ENCODE measurements at regions not wholly inside any gene's neighbourhood (a gene's known extent, or its start where the extent isn't known, plus 50 kb on each side); places are given as distances from the start of the nearest gene placed in this dataset.

DNA sequence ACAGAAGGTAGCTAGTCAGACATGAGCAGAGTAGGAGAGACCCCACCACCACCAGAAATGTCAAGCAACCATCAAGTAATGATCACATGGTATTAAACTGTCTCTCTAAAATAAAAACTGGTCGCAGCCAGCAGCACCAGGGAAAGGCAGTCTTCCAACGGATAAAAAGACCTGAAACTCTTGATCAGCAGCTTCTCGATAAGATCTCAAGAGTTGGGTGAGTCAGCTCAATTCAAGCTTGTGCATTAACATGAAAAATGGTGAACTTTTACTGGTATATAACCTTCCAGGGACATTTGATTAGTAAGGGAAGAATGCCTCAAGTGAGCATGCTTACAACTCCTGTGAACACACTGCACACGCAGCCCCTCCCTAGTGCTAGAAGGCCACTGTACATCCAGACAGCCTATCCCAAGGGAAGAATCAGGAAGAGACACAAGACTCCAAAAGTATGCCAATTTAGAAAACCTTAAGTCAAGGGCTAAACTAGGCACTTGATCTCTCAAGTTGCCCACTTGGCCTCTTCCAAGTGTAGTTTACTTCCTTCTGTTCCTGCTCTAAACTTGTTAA lies 270.0 kb upstream of the GNPDA2 start:
- 3% methylated on average over 4 of the region's 4 CpGs for WGBS (ENCODE audit: low lambda C conversion rate)
- H4K20me1 ChIP-seq (ENCODE audit: insufficient read depth, low read length): no peaks in the 10 kb centered on the region
- intact Hi-C loops (cut with micrococcal nuclease; ENCODE audit: unreplicated experiment) (no loop called here), in situ Hi-C loops (cut with HindIII; ENCODE audit: extremely low pct_ligation_motif_present, low pct_unique_long_range_greater_than_20kb) (no loop called here)
- H3K27me3 ChIP-seq (ENCODE audit: control insufficient read depth in 1 of 2, insufficient read depth in 2 of 2, low read length in 2 of 2): no peaks in the 10 kb centered on the region
- TF ChIP-seq RFXAP (CRISPR knock-in tag; IDR thresholded peaks at IDR 0.05; ENCODE audit: borderline replicate concordance) (no peak), PHF20 (CRISPR knock-in tag; IDR thresholded peaks at IDR 0.05) (no peak)
- no peak overlapping the region for H3K9ac ChIP-seq (ENCODE audit: insufficient read depth, low read depth, low read length)
- no TSS peak for BruUV-seq (replicated peaks)
- ATAC-seq (no peak), FAIRE-seq (no peak), DNase-seq (ENCODE audit: low spot score) (no peak)
- H3K27ac ChIP-seq (ENCODE audit: extremely low read length, insufficient read depth, low read length): no peak overlapping the region
- CTCF ChIA-PET (ENCODE audit: low intra/inter-chr PET ratio, low total read pairs): no interaction called here
- H3K4me3 ChIP-seq (replicated peaks in 1 of 3; ENCODE audit: insufficient read depth in 1 of 3, low read depth in 2 of 3, low read length in 3 of 3): no peak overlapping the region
- H3K4me2 ChIP-seq (ENCODE audit: low read depth, low read length): no peak overlapping the region
- H2AFZ ChIP-seq (ENCODE audit: low read length): no peak overlapping the region
- no peaks in the 10 kb centered on the region for H3K79me2 ChIP-seq (ENCODE audit: insufficient read depth, low read length)
- POLR2A ChIA-PET: no interaction called here
- H3K9me3 ChIP-seq (ENCODE audit: low read length): peaks cover 75% of the 10 kb centered on the region
- H3K36me3 ChIP-seq (replicated peaks in 1 of 2; ENCODE audit: control insufficient read depth in 1 of 2, insufficient read depth in 2 of 2, low read length in 2 of 2): no peaks in the 10 kb centered on the region
- H3K4me1 ChIP-seq (ENCODE audit: insufficient read depth, low read length): no peaks in the 10 kb centered on the region

DNA sequence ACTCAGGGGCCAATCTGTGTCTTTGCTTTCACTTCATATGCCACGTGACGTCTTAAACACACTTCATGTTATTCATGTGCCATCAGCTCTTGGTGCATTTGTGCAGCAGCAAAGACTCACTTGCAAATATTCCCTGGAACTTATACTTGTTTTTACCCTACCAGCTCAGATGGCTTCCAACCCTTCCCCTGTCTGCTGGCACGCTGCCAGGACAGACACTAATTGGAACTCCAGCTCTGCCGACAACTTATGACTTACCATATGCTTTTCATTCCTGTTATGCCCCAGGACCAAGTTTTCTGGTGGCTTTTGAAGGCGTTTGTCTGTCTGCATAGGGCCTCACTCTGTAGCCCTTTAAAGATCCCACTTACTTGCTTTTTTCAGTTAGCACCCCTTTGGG lies 261.7 kb upstream of the GNPDA2 start:
- TF ChIP-seq EEA1 (CRISPR knock-in tag; IDR thresholded peaks at IDR 0.05; ENCODE audit: borderline replicate concordance): no peak
- 0 out of 2 replicates have a peak, but pooled peaks have one; percentile 61 for TF ChIP-seq LCORL (IDR thresholded peaks at IDR 0.05)
- TF ChIP-seq LCORL (CRISPR knock-in tag; IDR thresholded peaks at IDR 0.05): no peak
- TF ChIP-seq ZNF484 (CRISPR knock-in tag; IDR thresholded peaks at IDR 0.05; ENCODE audit: borderline replicate concordance, low read depth): no peak
- TF ChIP-seq, protein P1, sequence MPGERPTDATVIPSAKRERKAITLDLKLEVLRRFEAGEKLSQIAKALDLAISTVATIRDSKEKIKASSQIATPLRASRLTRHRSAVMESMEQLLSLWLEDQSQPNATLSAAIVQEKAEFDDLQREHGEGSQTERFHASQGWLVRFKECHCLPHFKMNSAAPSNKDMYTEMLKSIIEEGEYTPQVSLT (CRISPR knock-in tag; IDR thresholded peaks at IDR 0.05; ENCODE audit: borderline replicate concordance, low read depth): no peak
- no peak for TF ChIP-seq ZNF430 (CRISPR knock-in tag; IDR thresholded peaks at IDR 0.05)
- no peak overlapping the region for H3K4me3 ChIP-seq (replicated peaks in 1 of 3; ENCODE audit: insufficient read depth in 1 of 3, low read depth in 2 of 3, low read length in 3 of 3)
- in situ Hi-C loops (cut with HindIII; ENCODE audit: extremely low pct_ligation_motif_present, low pct_unique_long_range_greater_than_20kb): no loop called here
- ATAC-seq (no peak), FAIRE-seq (no peak), DNase-seq (ENCODE audit: low spot score) (no peak)
- H3K79me2 ChIP-seq (ENCODE audit: insufficient read depth, low read length): no peaks in the 10 kb centered on the region
- H3K27ac ChIP-seq (ENCODE audit: extremely low read length, insufficient read depth, low read length): no peak overlapping the region
- H3K9ac ChIP-seq (ENCODE audit: insufficient read depth, low read depth, low read length): no peak overlapping the region
- POLR2A ChIA-PET: no interaction called here
- H3K9me3 ChIP-seq (ENCODE audit: low read length): peaks cover 91% of the 10 kb centered on the region
- 0% methylated on average over 5 of the region's 5 CpGs for WGBS (ENCODE audit: low lambda C conversion rate)
- H3K36me3 ChIP-seq (replicated peaks in 1 of 2; ENCODE audit: control insufficient read depth in 1 of 2, insufficient read depth in 2 of 2, low read length in 2 of 2): no peaks in the 10 kb centered on the region
- H3K27me3 ChIP-seq (ENCODE audit: control insufficient read depth in 1 of 2, insufficient read depth in 2 of 2, low read length in 2 of 2): no peaks in the 10 kb centered on the region
- H2AFZ ChIP-seq (ENCODE audit: low read length): no peak overlapping the region
- H4K20me1 ChIP-seq (ENCODE audit: insufficient read depth, low read length): no peaks in the 10 kb centered on the region
- H3K4me1 ChIP-seq (ENCODE audit: insufficient read depth, low read length): no peaks in the 10 kb centered on the region
- no TSS peak for BruUV-seq (replicated peaks)
- H3K4me2 ChIP-seq (ENCODE audit: low read depth, low read length): no peak overlapping the region
- CTCF ChIA-PET (ENCODE audit: low intra/inter-chr PET ratio, low total read pairs): no interaction called here
- intact Hi-C loops (cut with micrococcal nuclease; ENCODE audit: unreplicated experiment): no loop called here

Measured in HepG2 (cell line).